Adipocyte (in vitro differentiated cells): ENCODE measurements at regions not wholly inside any gene's neighbourhood (a gene's known extent, or its start where the extent isn't known, plus 50 kb on each side); places are given as distances from the start of the nearest gene placed in this dataset.
A peak's percentile ranks its signal among the peaks of the same experiment; 100 is the strongest.

Experiments
- DNase-seq: peaks from one replicate; pipeline ENCODE4 v3.0.0-alpha.2; 2015; ENCODE audit warnings: low read depth
- H3K27me3 ChIP-seq: replicated peaks from 2 replicates; pipeline ENCODE4 v1.7.0; 2013; ENCODE audit warnings: mild to moderate bottlenecking, low read length, moderate library complexity; ENCODE audit not compliant: control insufficient read depth, insufficient read depth
- H3K36me3 ChIP-seq: 2 replicates; pipeline ENCODE4 v1.7.0; 2013; ENCODE audit warnings: low read length, mild to moderate bottlenecking, moderate library complexity; ENCODE audit not compliant: control insufficient read depth, insufficient read depth, severe bottlenecking
- H3K4me1 ChIP-seq: 2 replicates; pipeline ENCODE4 v1.7.0; 2013; ENCODE audit warnings: mild to moderate bottlenecking, low read length, moderate library complexity; ENCODE audit not compliant: control insufficient read depth, insufficient read depth
- H3K4me3 ChIP-seq: 2 replicates; pipeline ENCODE4 v1.7.0; 2013; ENCODE audit warnings: mild to moderate bottlenecking, low read length, moderate library complexity
- H3K9ac ChIP-seq: 2 replicates; pipeline ENCODE4 v1.7.0; 2013; ENCODE audit warnings: mild to moderate bottlenecking, low read length, moderate library complexity
- H3K9me3 ChIP-seq: 2 replicates; pipeline ENCODE4 v1.7.0; 2013; ENCODE audit warnings: mild to moderate bottlenecking, low read length, moderate library complexity; ENCODE audit not compliant: control insufficient read depth

GRCh38 chr3:148070041-148070440 is 627.7 kb upstream of the AGTR1 start:
- DNase-seq, result no peak
- H3K4me1 ChIP-seq, result no peaks in the 10 kb centered on the region

GRCh38 chr3:148073721-148074456 is 623.8 kb upstream of the AGTR1 start:
- no peak for DNase-seq

More at GRCh38 chr3:148070041-148070440, 627.7 kb upstream of the AGTR1 start:
- H3K9me3 ChIP-seq, result no peaks in the 10 kb centered on the region
- no peaks in the 10 kb centered on the region for H3K27me3 ChIP-seq
- no peaks in the 10 kb centered on the region for H3K36me3 ChIP-seq
- H3K9ac ChIP-seq, result no peak overlapping the region
- no peak overlapping the region for H3K4me3 ChIP-seq

GRCh38 chr3:148074946-148075345 is 622.8 kb upstream of the AGTR1 start:
- Histone ChIP-seq H3K27me3 (no peaks in the 10 kb centered on the region), H3K4me1 (peaks cover 9% of the 10 kb centered on the region), H3K9me3 (no peaks in the 10 kb centered on the region), H3K9ac (no peak overlapping the region), H3K36me3 (no peaks in the 10 kb centered on the region), H3K4me3 (no peak overlapping the region)
- no peak for DNase-seq

More at GRCh38 chr3:148073721-148074456, 623.8 kb upstream of the AGTR1 start:
- Histone ChIP-seq H3K9ac (no peak overlapping the region), H3K4me3 (no peak overlapping the region), H3K36me3 (no peaks in the 10 kb centered on the region), H3K9me3 (no peaks in the 10 kb centered on the region), H3K27me3 (no peaks in the 10 kb centered on the region), H3K4me1 (peaks cover 5% of the 10 kb centered on the region)

- no peak overlapping the region for H3K9ac ChIP-seq
- no peak overlapping the region for H3K4me3 ChIP-seq
- no peaks in the 10 kb centered on the region for H3K27me3 ChIP-seq
- peaks cover 9% of the 10 kb centered on the region for H3K4me1 ChIP-seq
- DNase-seq, result peak; percentile 82
- H3K36me3 ChIP-seq, result no peaks in the 10 kb centered on the region
- H3K9me3 ChIP-seq, result no peaks in the 10 kb centered on the region
These were observed 621.7 kb upstream of the AGTR1 start for GRCh38 chr3:148075771-148076716.

- Histone ChIP-seq H3K27me3 (no peaks in the 10 kb centered on the region), H3K4me1 (peaks cover 9% of the 10 kb centered on the region), H3K9ac (no peak overlapping the region), H3K9me3 (no peaks in the 10 kb centered on the region), H3K4me3 (no peak overlapping the region), H3K36me3 (no peaks in the 10 kb centered on the region)
- DNase-seq, result peak; percentile 72
These were observed 620.3 kb upstream of the AGTR1 start for GRCh38 chr3:148077318-148077923.

- Histone ChIP-seq H3K9me3 (no peaks in the 10 kb centered on the region), H3K36me3 (no peaks in the 10 kb centered on the region), H3K27me3 (no peaks in the 10 kb centered on the region), H3K9ac (no peak overlapping the region), H3K4me1 (peaks cover 9% of the 10 kb centered on the region), H3K4me3 (no peak overlapping the region)
- DNase-seq, result no peak
These were observed 619.7 kb upstream of the AGTR1 start for GRCh38 chr3:148077965-148078364.

- no peak overlapping the region for H3K4me3 ChIP-seq
- peaks cover 9% of the 10 kb centered on the region for H3K4me1 ChIP-seq
- H3K9me3 ChIP-seq, result no peaks in the 10 kb centered on the region
- no peak overlapping the region for H3K9ac ChIP-seq
- no peaks in the 10 kb centered on the region for H3K27me3 ChIP-seq
- no peaks in the 10 kb centered on the region for H3K36me3 ChIP-seq
- peak; percentile 18 for DNase-seq
These were observed 619.0 kb upstream of the AGTR1 start for GRCh38 chr3:148078658-148079057.

GRCh38 chr3:148079370-148079769 is 618.3 kb upstream of the AGTR1 start:
- no peak for DNase-seq
- H3K4me3 ChIP-seq, result no peak overlapping the region
- H3K36me3 ChIP-seq, result no peaks in the 10 kb centered on the region
- H3K9ac ChIP-seq, result no peak overlapping the region
- no peaks in the 10 kb centered on the region for H3K27me3 ChIP-seq
- H3K4me1 ChIP-seq, result peaks cover 9% of the 10 kb centered on the region
- no peaks in the 10 kb centered on the region for H3K9me3 ChIP-seq

GRCh38 chr3:148081926-148082325 is 615.8 kb upstream of the AGTR1 start:
- H3K4me1 ChIP-seq, result peaks cover 9% of the 10 kb centered on the region
- H3K9ac ChIP-seq, result no peak overlapping the region
- H3K9me3 ChIP-seq, result no peaks in the 10 kb centered on the region
- DNase-seq, result no peak
- H3K27me3 ChIP-seq, result no peaks in the 10 kb centered on the region
- H3K4me3 ChIP-seq, result no peak overlapping the region
- H3K36me3 ChIP-seq, result no peaks in the 10 kb centered on the region

GRCh38 chr3:148082506-148083280 is 615.0 kb upstream of the AGTR1 start:
- H3K9ac ChIP-seq, result no peak overlapping the region
- H3K9me3 ChIP-seq, result no peaks in the 10 kb centered on the region
- no peak for DNase-seq
- no peak overlapping the region for H3K4me3 ChIP-seq
- H3K4me1 ChIP-seq, result peaks cover 9% of the 10 kb centered on the region
- no peaks in the 10 kb centered on the region for H3K27me3 ChIP-seq
- no peaks in the 10 kb centered on the region for H3K36me3 ChIP-seq
